GM19455 (cell line): ENCODE measurements at regions not wholly inside any gene's neighbourhood (a gene's known extent, or its start where the extent isn't known, plus 50 kb on each side); places are given as distances from the start of the nearest gene placed in this dataset.
"Not testable (repeated sequence)": the region's sequence is repeated elsewhere in the genome, so short reads cannot be mapped to it uniquely, and the experiment has no call there.

Source experiments
- ATAC-seq: cut with Tn5 transposase; IDR thresholded peaks from one replicate; pipeline ENCODE4 v1.9.1; 2021; ENCODE audit not compliant: unreplicated experiment

- no peak for ATAC-seq
Measured at GRCh38 chr9:109653470-109653869, 126.5 kb upstream of the PALM2AKAP2 start.

DNA sequence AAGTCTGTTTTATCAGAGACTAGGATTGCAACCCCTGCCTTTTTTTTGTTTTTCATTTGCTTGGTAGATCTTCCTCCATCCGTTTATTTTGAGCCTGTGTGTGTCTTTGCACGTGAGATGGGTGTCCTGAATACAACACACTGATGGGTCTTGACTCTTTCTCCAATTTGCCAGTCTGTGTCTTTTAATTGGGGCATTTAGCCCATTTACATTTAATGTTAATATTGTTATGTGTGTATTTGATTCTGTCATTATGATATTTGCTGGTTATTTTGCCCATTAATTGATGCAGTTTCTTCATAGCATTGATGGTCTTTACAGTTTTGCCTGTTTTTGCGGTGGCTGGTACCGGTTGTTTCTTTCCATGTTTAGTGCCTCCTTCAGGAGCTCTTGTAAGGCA is 116.0 kb upstream of the PALM2AKAP2 start:
- not testable (repeated sequence) for ATAC-seq

DNA sequence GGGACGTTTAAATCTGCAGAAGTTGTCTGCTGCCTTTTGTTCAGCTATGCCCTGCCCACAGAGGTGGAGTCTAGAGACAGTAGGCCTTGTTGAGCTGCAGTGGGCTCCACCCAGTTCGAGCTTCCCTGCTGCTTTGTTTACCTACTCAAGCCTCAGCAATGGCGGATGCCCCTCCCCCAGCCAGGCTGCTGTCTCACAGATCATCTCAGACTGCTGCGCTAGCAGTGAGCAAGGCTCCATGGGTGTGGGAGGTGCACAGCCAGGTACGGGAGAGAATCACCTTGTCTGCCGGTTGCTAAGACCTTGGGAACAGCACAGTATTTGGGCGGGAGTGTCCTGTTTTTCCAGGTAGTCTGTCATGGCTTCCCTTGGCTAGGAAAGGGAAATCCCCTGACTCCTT is 114.3 kb upstream of the PALM2AKAP2 start:
- ATAC-seq: not testable (repeated sequence)

GRCh38 chr9:109681301-109681700 is 98.7 kb upstream of the PALM2AKAP2 start:
- no peak for ATAC-seq

- no peak for ATAC-seq
Measured at GRCh38 chr9:109682227-109682626, 97.8 kb upstream of the PALM2AKAP2 start.

DNA sequence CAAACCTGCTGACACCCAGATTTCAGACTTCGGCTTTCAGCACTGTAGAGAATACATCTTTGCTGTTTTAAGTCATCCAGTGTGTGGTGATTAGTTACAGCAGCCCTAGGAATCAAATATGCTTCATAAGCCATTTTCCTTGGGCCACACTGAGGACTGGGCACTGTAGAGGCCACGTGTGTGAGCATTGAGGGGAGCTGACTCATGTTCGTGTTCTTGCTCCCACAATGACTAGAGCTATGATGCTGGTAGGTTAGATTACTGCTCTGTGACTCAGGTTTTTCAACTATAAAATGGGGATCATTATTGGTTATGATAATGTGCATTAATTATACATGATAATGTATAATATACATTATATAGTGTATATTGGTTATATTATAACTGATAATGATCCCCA is 96.5 kb upstream of the PALM2AKAP2 start:
- no peak for ATAC-seq

DNA sequence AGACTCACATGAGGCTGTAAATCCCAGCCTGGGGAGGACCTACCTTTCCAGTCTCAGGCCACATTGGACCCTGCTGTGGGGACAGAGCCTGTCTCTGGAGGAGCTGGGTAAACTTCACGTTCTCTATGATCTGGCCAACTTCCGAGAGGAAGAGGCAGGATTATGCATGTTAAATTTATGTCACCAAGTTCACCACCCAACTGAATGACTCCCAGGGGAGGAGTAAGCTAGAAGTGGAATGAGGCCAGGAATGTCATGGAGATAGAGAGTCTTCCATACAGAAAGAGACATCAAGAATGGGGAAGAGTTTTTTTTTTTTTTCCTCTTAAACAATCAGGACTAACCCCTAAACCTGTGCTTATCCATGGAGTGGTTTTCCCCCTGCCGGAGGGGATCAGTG is 90.3 kb upstream of the PALM2AKAP2 start:
- ATAC-seq: no peak

- no peak for ATAC-seq
Measured at GRCh38 chr9:109699019-109699418, 81.0 kb upstream of the PALM2AKAP2 start.

DNA sequence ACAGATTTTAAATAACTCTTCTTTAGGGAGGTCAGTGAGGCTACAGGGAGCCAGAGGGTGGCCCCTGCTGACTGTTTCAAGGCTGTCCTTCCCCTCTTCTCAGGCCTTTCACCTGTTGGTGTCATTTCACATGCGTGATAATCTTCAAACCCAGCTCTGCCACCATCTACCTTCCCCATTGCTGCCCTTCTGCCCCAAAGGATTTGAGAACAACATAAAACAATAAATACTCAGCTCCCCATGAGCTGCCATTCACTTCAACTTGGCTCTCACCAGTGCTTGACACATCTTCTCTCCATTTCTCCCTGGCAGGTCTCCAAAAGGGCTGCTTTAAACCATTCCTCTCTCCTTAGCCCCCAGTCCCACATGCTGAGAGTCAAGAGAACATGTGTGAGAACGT is 75.5 kb upstream of the PALM2AKAP2 start:
- ATAC-seq: no peak

DNA sequence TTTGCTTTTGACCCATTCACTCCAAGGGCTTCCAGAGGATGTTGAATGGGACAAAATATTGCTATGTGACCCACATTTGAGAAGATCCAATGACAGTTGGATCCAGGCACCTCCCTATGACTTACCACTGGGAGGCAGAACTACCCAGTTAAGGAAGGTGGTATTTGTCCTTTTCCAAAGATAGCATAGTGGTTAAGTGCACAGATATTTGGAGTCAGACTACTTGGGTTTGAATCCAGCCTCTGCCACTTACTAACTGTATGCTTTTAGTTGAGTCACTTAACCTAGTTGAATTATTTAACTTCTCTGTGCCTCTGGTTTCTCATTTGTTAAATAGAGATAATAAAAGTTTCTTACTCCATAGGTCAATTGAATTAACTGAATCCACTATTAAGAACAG is 74.5 kb upstream of the PALM2AKAP2 start:
- no peak for ATAC-seq

DNA sequence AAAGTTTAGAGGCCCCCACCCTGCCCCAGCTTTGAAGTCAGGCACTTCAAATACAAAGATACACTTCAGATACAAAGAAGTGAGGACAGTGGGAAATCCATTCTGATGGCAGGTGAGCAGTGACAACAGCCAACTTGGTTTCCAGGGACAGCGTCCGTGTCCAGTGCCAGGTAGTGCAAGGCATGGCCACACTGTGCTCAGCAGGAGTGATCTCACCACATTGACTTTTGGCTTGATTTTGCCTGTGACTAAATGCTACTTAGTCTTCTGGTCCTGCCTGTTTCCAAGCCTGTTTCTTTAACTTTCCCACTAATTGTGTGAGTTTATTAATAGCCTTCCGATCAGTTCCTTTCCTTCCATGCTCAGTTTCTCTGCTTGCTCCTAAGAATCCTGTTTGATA is 72.6 kb upstream of the PALM2AKAP2 start:
- ATAC-seq: no peak

DNA sequence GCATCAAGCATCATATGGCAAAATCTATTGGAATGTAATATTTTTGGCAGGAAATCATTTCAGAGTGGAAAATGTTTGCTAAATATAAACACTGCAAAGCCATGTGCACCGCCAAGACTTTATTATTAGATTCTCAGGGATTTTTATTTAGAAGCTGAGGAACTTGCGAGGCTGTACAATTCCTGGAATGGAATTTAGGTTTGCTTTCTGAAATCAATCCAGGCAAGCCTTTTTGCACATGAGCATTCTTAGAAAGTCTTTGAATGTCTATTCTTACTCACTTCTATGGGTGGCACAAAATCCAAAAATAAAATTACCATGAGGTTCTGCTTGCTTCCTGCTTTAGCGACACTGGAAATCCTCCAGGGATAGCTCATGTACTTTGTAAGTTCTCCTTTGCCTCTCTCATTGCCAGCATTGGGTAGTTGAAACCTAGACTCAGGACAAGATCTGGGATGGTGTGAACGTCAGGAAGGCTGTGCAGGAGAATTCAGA is 71.5 kb upstream of the PALM2AKAP2 start:
- no peak for ATAC-seq

GRCh38 chr9:109709866-109710265 is 70.1 kb upstream of the PALM2AKAP2 start:
- ATAC-seq: no peak

- ATAC-seq: no peak
Measured at GRCh38 chr9:109710830-109711229, 69.2 kb upstream of the PALM2AKAP2 start.

DNA sequence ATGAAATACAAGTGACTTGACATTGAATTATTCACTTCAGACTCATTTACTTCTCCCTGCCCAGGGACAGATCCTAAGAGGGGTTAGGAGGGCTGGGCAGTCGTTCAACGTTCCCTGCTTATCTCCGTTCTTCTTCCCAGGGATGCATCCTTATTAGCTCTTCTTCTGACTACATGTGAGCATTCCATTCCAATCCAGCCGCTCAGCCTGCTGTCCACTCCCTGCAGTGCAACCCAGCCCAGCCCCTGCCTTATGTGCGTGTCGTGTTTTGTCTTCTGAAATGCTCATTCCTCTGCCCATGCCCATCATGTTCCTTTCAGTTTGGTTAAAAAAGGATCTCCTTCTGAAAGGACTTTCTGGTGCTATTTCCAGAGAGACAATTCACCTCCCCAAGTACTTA is 64.7 kb upstream of the PALM2AKAP2 start:
- no peak for ATAC-seq

DNA sequence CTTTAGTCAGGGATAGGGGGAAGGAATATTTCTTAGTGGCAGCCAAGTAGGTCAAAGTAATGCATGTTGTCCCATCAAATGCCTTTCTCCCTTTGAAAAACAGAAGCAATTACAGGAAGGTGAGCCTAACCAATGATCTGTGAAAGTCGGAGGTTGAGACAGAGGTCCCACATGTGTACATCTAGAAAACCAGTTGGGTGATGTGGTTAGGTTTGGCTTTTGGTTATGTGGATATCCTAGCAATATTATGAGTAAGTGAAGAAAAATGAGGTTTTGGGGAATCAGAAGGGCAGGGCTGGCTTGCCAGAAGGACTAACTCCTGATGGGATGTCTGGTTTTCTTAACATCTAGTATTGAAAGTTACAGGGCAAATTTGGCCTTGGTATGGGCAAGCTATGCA is 63.4 kb upstream of the PALM2AKAP2 start:
- no peak for ATAC-seq

DNA sequence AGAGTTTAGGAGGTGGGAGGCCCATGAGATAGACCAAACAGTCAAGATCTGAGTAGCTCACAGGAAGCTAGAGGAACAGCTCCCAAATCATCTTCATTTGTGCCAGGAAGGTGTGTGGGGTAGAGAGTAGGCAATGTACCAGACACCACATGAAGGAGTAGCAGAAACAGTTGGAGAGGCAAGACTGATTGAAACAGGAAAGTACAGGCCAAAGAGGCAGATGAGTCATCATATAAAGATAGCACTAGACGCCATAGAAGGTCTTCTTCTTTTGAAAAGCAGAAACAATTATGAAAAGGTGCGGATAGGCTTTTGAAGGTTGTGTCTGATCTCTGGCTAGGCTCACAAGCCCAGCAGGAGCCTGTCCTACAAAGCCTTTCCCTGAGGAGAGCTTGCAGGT is 62.7 kb upstream of the PALM2AKAP2 start:
- ATAC-seq: no peak

- ATAC-seq: no peak
Measured at GRCh38 chr9:109718861-109719260, 61.1 kb upstream of the PALM2AKAP2 start.

DNA sequence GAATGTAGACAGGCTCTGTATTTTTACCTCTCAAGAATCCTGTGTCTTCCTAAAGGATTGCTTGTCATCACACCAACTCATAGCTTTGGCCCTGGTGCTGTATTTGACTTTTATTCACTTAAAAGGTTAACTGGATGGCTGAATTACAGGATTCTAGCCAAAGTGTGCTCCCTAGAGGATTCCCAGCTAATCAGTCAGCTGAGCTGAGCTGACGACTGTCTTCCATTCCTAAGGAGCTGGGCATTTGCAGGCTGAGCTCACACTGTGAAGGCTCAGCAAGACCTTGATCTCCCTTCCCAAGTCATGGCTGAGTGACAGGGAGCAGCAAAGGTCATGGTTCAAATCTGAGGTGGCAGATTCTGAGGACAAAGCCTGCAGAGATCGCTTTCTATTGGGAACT is 59.0 kb upstream of the PALM2AKAP2 start:
- no peak for ATAC-seq

GRCh38 chr9:109722007-109722406 is 58.0 kb upstream of the PALM2AKAP2 start:
- ATAC-seq: no peak

DNA sequence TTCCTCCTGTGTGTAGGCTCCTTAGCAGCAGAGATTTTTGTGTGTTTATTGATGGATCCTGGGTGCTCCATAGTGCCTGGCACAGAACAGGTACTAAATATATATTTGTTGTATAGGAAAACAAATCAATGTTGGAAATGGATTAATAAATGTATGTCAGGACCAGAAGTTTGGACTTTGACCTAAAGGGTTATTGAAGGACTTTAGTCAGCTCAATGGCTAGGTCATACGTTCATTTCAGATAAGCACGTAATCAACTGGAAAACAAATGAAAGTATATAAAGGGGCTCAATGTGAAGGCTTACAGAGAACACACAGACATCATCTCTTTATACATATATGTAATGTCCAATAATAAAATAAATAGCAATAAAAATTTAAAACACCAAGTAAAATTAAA is 56.2 kb upstream of the PALM2AKAP2 start:
- no peak for ATAC-seq

DNA sequence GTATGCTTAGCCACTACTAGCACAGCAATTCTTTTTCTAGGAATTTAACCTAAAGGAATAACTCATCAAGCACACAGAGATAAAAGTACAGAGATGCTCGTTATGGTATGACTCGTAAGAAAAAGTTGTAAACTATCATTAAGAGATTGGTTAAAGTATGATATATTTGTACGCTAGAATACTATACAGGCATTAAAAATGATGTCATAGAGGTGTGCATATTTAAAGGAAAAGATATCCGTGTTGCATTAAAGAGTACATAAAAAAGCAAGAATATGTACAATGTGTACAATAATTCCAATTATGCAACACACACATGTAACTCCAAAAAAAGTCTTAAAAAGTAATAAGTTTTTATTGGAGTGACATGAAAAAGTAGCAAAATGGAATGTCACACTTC is 54.5 kb upstream of the PALM2AKAP2 start:
- no peak for ATAC-seq

DNA sequence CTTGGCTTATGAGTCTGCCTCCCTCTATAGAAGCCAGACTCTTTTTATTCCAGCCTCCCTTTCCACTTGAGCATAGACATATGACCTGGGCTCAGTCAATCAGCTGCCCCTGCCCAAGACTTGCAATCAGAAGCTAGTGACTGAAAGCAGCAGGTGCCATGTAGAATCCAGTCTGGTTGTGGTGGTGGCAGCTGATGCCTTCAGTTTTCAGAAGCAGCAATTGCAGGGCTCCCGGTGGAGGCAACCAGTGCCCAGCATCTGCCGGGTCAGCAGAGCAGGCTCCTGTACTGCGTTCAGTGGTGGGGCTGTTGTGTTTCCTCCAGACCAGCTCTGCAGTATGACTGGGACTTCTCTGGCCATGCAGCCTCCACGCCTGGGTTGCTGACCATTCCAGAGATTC is 53.9 kb upstream of the PALM2AKAP2 start:
- no peak for ATAC-seq
